ENCODE measurements at regions not wholly inside any gene's neighbourhood (a gene's known extent, or its start where the extent isn't known, plus 50 kb on each side); places are given as distances from the start of the nearest gene placed in this dataset.

DNA sequence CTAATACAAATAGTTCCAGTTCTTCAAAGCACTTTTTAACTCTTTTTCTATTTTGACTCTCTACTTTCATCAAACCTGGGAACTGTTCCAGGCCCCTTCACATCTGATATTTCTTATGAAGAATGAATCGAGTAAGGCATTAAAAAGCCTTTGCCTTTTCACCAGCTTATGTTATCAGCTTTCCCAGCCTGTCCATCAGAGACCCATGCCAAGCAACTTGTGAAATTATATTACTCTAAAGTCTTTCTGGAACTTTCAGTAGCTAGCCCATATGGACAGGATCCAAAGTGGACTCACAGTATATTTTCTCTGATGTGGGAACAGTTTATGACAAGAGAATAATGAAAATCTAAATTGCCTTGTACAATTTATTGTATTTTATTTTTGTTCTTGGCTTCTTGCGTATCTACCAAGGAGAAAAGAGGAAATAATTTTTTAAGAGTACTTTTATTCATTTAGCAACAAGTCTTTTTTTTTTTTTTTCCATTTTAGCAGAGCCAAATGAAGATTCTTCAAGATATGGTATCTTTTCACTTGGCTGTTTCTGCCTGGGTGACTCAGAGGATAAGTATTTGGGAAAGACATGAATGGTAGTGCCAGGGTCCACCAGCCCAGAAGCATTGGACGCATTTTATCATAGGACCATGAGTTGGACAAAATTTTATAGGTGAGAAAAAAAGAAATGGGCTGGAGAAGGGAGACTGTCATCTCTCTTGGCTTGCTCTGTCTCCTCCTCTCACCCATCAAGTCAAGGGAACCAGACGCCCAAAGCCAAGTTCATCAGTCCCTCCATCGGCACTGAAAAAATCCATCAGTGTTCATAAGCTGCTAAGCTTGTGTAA, 195.8 kb upstream of the NEBL start:
- H3K36me3 ChIP-seq (ENCODE audit: control insufficient read depth, insufficient read depth, low read length): no peaks in the 10 kb centered on the region
- no peak overlapping the region for H3K27ac ChIP-seq (ENCODE audit: insufficient read depth, low read length, poor library complexity, severe bottlenecking)
- DNase-seq: no peak
- H3K27me3 ChIP-seq (replicated peaks; ENCODE audit: control insufficient read depth, insufficient read depth, low read length, poor library complexity, severe bottlenecking): no peaks in the 10 kb centered on the region
- no peak overlapping the region for H3K4me3 ChIP-seq (ENCODE audit: insufficient read depth, low read depth, low read length, poor library complexity, severe bottlenecking)
- no peaks in the 10 kb centered on the region for H3K9me3 ChIP-seq (ENCODE audit: control insufficient read depth, low read length)
- no peaks in the 10 kb centered on the region for H3K4me1 ChIP-seq (ENCODE audit: control insufficient read depth, insufficient read depth, low read length, poor library complexity, severe bottlenecking)

DNA sequence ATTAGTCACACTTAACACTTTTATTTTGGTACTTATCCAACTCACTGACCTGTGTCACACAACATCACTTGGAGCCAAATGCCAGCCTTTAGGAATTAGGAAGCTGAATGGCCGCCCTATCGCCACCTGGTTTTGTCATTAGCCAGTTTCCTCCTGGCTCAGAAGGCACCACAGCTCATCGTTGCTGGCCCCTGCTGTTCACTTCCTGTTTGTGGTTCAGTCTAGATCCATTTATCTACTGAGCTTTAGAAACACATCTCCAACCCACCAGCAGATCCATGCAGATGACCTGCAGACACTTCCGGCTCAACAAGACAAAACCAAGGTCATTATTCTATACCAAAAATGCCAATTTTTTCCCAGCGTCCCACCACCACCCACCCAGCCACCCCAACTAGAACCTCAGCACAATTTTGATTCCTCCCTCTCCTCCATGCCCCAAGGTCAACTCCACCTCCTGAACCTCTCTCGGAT, 193.5 kb upstream of the NEBL start:
- H3K27me3 ChIP-seq (replicated peaks; ENCODE audit: control insufficient read depth, insufficient read depth, low read length, poor library complexity, severe bottlenecking): no peaks in the 10 kb centered on the region
- H3K4me3 ChIP-seq (ENCODE audit: insufficient read depth, low read depth, low read length, poor library complexity, severe bottlenecking): no peak overlapping the region
- no peaks in the 10 kb centered on the region for H3K4me1 ChIP-seq (ENCODE audit: control insufficient read depth, insufficient read depth, low read length, poor library complexity, severe bottlenecking)
- H3K27ac ChIP-seq (ENCODE audit: insufficient read depth, low read length, poor library complexity, severe bottlenecking): no peak overlapping the region
- no peaks in the 10 kb centered on the region for H3K9me3 ChIP-seq (ENCODE audit: control insufficient read depth, low read length)
- H3K36me3 ChIP-seq (ENCODE audit: control insufficient read depth, insufficient read depth, low read length): no peaks in the 10 kb centered on the region
- DNase-seq: no peak

DNA sequence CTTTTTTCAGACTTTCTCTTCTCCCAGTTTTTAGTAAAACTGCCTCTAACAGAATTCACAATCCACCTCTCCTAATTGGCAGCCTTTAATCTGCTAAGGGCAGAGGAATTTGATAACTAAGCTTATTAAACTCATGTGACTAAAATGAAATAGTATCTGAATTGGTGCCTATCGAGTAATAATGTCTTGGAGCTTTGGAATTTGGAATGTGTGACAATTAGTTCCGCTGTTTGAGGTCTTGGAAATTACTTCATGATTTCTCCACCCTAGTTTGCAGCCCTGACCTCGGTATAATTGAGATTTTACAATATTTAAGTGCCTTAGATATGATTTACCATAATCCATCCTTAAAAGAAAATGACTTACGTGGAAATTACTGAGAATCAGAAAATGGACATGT, 190.4 kb upstream of the NEBL start:
- DNase-seq: no peak
- Histone ChIP-seq H3K4me1 (ENCODE audit: control insufficient read depth, insufficient read depth, low read length, poor library complexity, severe bottlenecking) (no peaks in the 10 kb centered on the region), H3K4me3 (ENCODE audit: insufficient read depth, low read depth, low read length, poor library complexity, severe bottlenecking) (no peak overlapping the region), H3K27ac (ENCODE audit: insufficient read depth, low read length, poor library complexity, severe bottlenecking) (no peak overlapping the region), H3K27me3 (replicated peaks; ENCODE audit: control insufficient read depth, insufficient read depth, low read length, poor library complexity, severe bottlenecking) (no peaks in the 10 kb centered on the region), H3K9me3 (ENCODE audit: control insufficient read depth, low read length) (no peaks in the 10 kb centered on the region), H3K36me3 (ENCODE audit: control insufficient read depth, insufficient read depth, low read length) (no peaks in the 10 kb centered on the region)

DNA sequence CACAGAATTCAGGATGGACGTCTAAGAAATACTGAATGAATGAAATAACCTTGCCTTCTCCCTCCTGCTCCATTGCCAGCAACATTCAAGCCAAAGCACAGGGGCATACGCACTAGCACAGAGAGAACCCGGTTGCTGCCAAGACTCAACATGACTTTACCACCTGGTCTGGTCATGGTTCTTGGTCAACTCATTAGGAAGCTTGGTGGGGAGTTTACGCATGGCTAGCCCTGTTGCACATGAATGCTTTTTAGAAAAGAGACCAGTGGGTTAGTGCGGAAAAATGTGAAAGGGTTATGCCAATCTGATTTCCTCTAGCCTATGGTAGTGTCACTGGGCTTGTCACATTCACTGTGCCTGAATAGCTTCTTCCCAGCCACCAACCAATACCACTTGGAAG, 187.6 kb upstream of the NEBL start:
- H3K27ac ChIP-seq (ENCODE audit: insufficient read depth, low read length, poor library complexity, severe bottlenecking): no peak overlapping the region
- H3K4me1 ChIP-seq (ENCODE audit: control insufficient read depth, insufficient read depth, low read length, poor library complexity, severe bottlenecking): no peaks in the 10 kb centered on the region
- H3K36me3 ChIP-seq (ENCODE audit: control insufficient read depth, insufficient read depth, low read length): no peaks in the 10 kb centered on the region
- no peak overlapping the region for H3K4me3 ChIP-seq (ENCODE audit: insufficient read depth, low read depth, low read length, poor library complexity, severe bottlenecking)
- no peaks in the 10 kb centered on the region for H3K9me3 ChIP-seq (ENCODE audit: control insufficient read depth, low read length)
- no peak for DNase-seq
- no peaks in the 10 kb centered on the region for H3K27me3 ChIP-seq (replicated peaks; ENCODE audit: control insufficient read depth, insufficient read depth, low read length, poor library complexity, severe bottlenecking)

DNA sequence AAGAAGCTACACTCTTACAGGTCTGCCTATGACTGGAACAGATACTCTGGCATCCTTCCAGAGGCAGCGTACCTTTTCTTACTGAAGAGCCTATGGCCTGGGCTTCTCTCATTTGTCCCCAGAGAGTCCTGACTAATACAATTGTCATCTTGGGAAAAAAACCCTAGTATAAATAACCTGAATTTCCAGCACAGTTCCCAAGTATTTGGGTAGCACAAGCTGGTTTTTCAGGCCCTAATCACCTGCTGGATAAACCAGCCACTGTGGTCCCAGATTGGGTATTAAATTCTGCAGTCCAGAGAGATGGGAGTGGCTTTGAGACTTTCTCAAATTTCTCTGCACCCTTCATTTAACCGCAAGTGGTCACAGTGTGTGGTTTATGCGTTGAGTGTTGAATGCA, 186.8 kb upstream of the NEBL start:
- Histone ChIP-seq H3K27ac (ENCODE audit: insufficient read depth, low read length, poor library complexity, severe bottlenecking) (no peak overlapping the region), H3K27me3 (replicated peaks; ENCODE audit: control insufficient read depth, insufficient read depth, low read length, poor library complexity, severe bottlenecking) (no peaks in the 10 kb centered on the region), H3K4me3 (ENCODE audit: insufficient read depth, low read depth, low read length, poor library complexity, severe bottlenecking) (no peak overlapping the region), H3K36me3 (ENCODE audit: control insufficient read depth, insufficient read depth, low read length) (no peaks in the 10 kb centered on the region), H3K4me1 (ENCODE audit: control insufficient read depth, insufficient read depth, low read length, poor library complexity, severe bottlenecking) (no peaks in the 10 kb centered on the region), H3K9me3 (ENCODE audit: control insufficient read depth, low read length) (no peaks in the 10 kb centered on the region)
- DNase-seq: no peak

GRCh38 chr10:21082206-21082605, 185.1 kb upstream of the NEBL start:
- DNase-seq: no peak
- H3K4me1 ChIP-seq (ENCODE audit: control insufficient read depth, insufficient read depth, low read length, poor library complexity, severe bottlenecking): no peaks in the 10 kb centered on the region
- no peak overlapping the region for H3K4me3 ChIP-seq (ENCODE audit: insufficient read depth, low read depth, low read length, poor library complexity, severe bottlenecking)
- no peaks in the 10 kb centered on the region for H3K9me3 ChIP-seq (ENCODE audit: control insufficient read depth, low read length)
- H3K36me3 ChIP-seq (ENCODE audit: control insufficient read depth, insufficient read depth, low read length): no peaks in the 10 kb centered on the region
- H3K27me3 ChIP-seq (replicated peaks; ENCODE audit: control insufficient read depth, insufficient read depth, low read length, poor library complexity, severe bottlenecking): no peaks in the 10 kb centered on the region
- H3K27ac ChIP-seq (ENCODE audit: insufficient read depth, low read length, poor library complexity, severe bottlenecking): no peak overlapping the region

- no peaks in the 10 kb centered on the region for H3K4me1 ChIP-seq (ENCODE audit: control insufficient read depth, insufficient read depth, low read length, poor library complexity, severe bottlenecking)
- H3K27ac ChIP-seq (ENCODE audit: insufficient read depth, low read length, poor library complexity, severe bottlenecking): no peak overlapping the region
- DNase-seq: no peak
- no peak overlapping the region for H3K4me3 ChIP-seq (ENCODE audit: insufficient read depth, low read depth, low read length, poor library complexity, severe bottlenecking)
- H3K9me3 ChIP-seq (ENCODE audit: control insufficient read depth, low read length): no peaks in the 10 kb centered on the region
- no peaks in the 10 kb centered on the region for H3K36me3 ChIP-seq (ENCODE audit: control insufficient read depth, insufficient read depth, low read length)
- no peaks in the 10 kb centered on the region for H3K27me3 ChIP-seq (replicated peaks; ENCODE audit: control insufficient read depth, insufficient read depth, low read length, poor library complexity, severe bottlenecking)
These were observed 183.2 kb upstream of the NEBL start for GRCh38 chr10:21080261-21080660.

DNA sequence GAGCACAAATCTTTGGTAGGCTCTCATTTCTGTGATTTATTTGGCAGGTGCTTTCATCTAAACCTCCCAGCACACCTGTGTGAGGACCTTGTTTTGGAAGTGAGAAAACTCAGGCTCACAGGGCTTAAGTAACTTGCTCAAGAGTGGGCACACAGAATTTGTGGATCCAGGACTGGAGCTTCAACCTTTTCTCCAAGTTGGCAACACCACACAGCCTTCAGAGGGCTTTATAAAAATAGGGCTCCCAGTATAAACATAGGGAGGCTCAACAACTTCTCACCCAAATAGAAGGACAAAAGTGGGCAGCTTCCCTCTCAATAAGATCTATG, 182.2 kb upstream of the NEBL start:
- H3K27me3 ChIP-seq (replicated peaks; ENCODE audit: control insufficient read depth, insufficient read depth, low read length, poor library complexity, severe bottlenecking): no peaks in the 10 kb centered on the region
- no peak overlapping the region for H3K27ac ChIP-seq (ENCODE audit: insufficient read depth, low read length, poor library complexity, severe bottlenecking)
- no peak for DNase-seq
- no peaks in the 10 kb centered on the region for H3K9me3 ChIP-seq (ENCODE audit: control insufficient read depth, low read length)
- no peaks in the 10 kb centered on the region for H3K4me1 ChIP-seq (ENCODE audit: control insufficient read depth, insufficient read depth, low read length, poor library complexity, severe bottlenecking)
- no peaks in the 10 kb centered on the region for H3K36me3 ChIP-seq (ENCODE audit: control insufficient read depth, insufficient read depth, low read length)
- H3K4me3 ChIP-seq (ENCODE audit: insufficient read depth, low read depth, low read length, poor library complexity, severe bottlenecking): no peak overlapping the region

GRCh38 chr10:21078410-21079329, 181.6 kb upstream of the NEBL start:
- Histone ChIP-seq H3K4me1 (ENCODE audit: control insufficient read depth, insufficient read depth, low read length, poor library complexity, severe bottlenecking) (no peaks in the 10 kb centered on the region), H3K36me3 (ENCODE audit: control insufficient read depth, insufficient read depth, low read length) (no peaks in the 10 kb centered on the region), H3K9me3 (ENCODE audit: control insufficient read depth, low read length) (no peaks in the 10 kb centered on the region), H3K27ac (ENCODE audit: insufficient read depth, low read length, poor library complexity, severe bottlenecking) (no peak overlapping the region), H3K4me3 (ENCODE audit: insufficient read depth, low read depth, low read length, poor library complexity, severe bottlenecking) (no peak overlapping the region), H3K27me3 (replicated peaks; ENCODE audit: control insufficient read depth, insufficient read depth, low read length, poor library complexity, severe bottlenecking) (no peaks in the 10 kb centered on the region)
- no peak for DNase-seq

- Histone ChIP-seq H3K27me3 (replicated peaks; ENCODE audit: control insufficient read depth, insufficient read depth, low read length, poor library complexity, severe bottlenecking) (no peaks in the 10 kb centered on the region), H3K36me3 (ENCODE audit: control insufficient read depth, insufficient read depth, low read length) (no peaks in the 10 kb centered on the region), H3K4me1 (ENCODE audit: control insufficient read depth, insufficient read depth, low read length, poor library complexity, severe bottlenecking) (no peaks in the 10 kb centered on the region), H3K27ac (ENCODE audit: insufficient read depth, low read length, poor library complexity, severe bottlenecking) (no peak overlapping the region), H3K9me3 (ENCODE audit: control insufficient read depth, low read length) (no peaks in the 10 kb centered on the region), H3K4me3 (ENCODE audit: insufficient read depth, low read depth, low read length, poor library complexity, severe bottlenecking) (no peak overlapping the region)
- no peak for DNase-seq
These were observed 180.6 kb upstream of the NEBL start for GRCh38 chr10:21077681-21078080.
